ENCODE measurements at regions not wholly inside any gene's neighbourhood (a gene's known extent, or its start where the extent isn't known, plus 50 kb on each side); places are given as distances from the start of the nearest gene placed in this dataset.

GRCh38 chr1:239270509-239270908 is 115.9 kb upstream of the CHRM3 start:
- TF ChIP-seq CTCF (IDR thresholded peaks at IDR 0.05; ENCODE audit: insufficient read depth, low read depth, low read length), result no peak
- TF ChIP-seq EZH2 (IDR thresholded peaks at IDR 0.05; ENCODE audit: insufficient read depth, low read length), result no peak

All from astrocyte (in vitro differentiated cells and primary cell).